ENCODE measurements at regions not wholly inside any gene's neighbourhood (a gene's known extent, or its start where the extent isn't known, plus 50 kb on each side); places are given as distances from the start of the nearest gene placed in this dataset.
"Not testable (repeated sequence)": the region's sequence is repeated elsewhere in the genome, so short reads cannot be mapped to it uniquely, and the experiment has no call there.

- Mint-ChIP-seq H3K36me3 (ENCODE audit: unreplicated experiment) (no peaks in the 10 kb centered on the region), H3K4me3 (ENCODE audit: unreplicated experiment) (no peak overlapping the region)
These were observed 431.0 kb upstream of the MEF2C start for GRCh38 chr5:89313804-89314588.

DNA sequence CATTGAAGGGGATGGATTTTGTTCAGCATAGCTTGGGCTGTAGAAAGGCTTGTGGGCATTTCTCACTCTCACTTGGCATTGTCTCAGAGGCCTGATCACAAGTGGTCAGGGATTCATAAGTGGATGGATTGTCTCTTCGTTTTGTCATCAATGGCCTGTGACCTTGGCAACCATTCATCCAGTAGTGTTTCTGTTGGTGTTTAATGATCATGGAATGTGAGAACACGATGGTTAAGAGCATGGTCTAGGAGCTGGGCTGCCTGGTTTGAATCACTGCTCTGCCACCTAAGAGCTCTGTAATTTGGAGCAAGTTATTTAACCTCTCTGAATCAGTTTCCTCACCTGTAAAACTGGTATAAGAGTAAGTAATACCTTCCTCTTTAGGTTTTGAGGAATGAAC is 430.1 kb upstream of the MEF2C start:
- Mint-ChIP-seq H3K4me1 (ENCODE audit: low read depth, unreplicated experiment) (no peaks in the 10 kb centered on the region), H3K36me3 (ENCODE audit: unreplicated experiment) (no peaks in the 10 kb centered on the region), H3K4me3 (ENCODE audit: unreplicated experiment) (no peak overlapping the region), H3K27me3 (ENCODE audit: unreplicated experiment) (no peaks in the 10 kb centered on the region), H3K27ac (ENCODE audit: unreplicated experiment) (no peak overlapping the region), H3K9me3 (ENCODE audit: unreplicated experiment) (no peaks in the 10 kb centered on the region)
- TF ChIP-seq CTCF (IDR thresholded peaks at IDR 0.05; ENCODE audit: partially characterized antibody, unreplicated experiment) = no peak
- DNase-seq = no peak

More at GRCh38 chr5:89313804-89314588, 431.0 kb upstream of the MEF2C start:
- H3K27ac Mint-ChIP-seq (ENCODE audit: unreplicated experiment) = no peak overlapping the region
- TF ChIP-seq CTCF (IDR thresholded peaks at IDR 0.05; ENCODE audit: partially characterized antibody, unreplicated experiment) = no peak
- H3K9me3 Mint-ChIP-seq (ENCODE audit: unreplicated experiment) = no peaks in the 10 kb centered on the region
- H3K27me3 Mint-ChIP-seq (ENCODE audit: unreplicated experiment) = no peaks in the 10 kb centered on the region
- H3K4me1 Mint-ChIP-seq (ENCODE audit: low read depth, unreplicated experiment) = no peaks in the 10 kb centered on the region
- DNase-seq = no peak

- Mint-ChIP-seq H3K36me3 (ENCODE audit: unreplicated experiment) (no peaks in the 10 kb centered on the region), H3K4me3 (ENCODE audit: unreplicated experiment) (no peak overlapping the region), H3K27ac (ENCODE audit: unreplicated experiment) (no peak overlapping the region), H3K4me1 (ENCODE audit: low read depth, unreplicated experiment) (no peaks in the 10 kb centered on the region), H3K27me3 (ENCODE audit: unreplicated experiment) (no peaks in the 10 kb centered on the region), H3K9me3 (ENCODE audit: unreplicated experiment) (peaks cover 2% of the 10 kb centered on the region)
- DNase-seq = no peak
- TF ChIP-seq CTCF (IDR thresholded peaks at IDR 0.05; ENCODE audit: partially characterized antibody, unreplicated experiment) = no peak
These were observed 426.3 kb upstream of the MEF2C start for GRCh38 chr5:89309268-89309667.

DNA sequence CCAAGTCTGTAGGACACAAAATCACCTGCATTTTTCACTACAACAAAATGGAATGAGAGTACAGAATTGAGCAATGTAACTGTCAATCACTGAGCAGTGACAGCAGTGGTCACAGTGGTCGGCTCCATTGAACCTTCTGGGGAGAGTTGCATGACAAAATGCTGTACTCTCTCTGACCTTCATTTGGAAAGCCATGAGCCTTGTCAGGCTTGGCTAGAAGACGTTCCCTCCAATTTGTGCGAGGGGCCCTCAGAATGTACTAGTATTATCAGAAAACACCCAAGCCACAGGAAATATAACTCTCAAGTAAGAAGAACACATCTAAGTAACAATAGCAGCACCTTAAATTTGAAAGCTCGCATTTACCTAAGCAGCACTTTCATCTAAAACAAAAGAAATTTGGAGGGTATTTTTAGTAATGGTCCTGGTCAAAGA is 425.6 kb upstream of the MEF2C start:
- Mint-ChIP-seq H3K27ac (ENCODE audit: unreplicated experiment) (no peak overlapping the region), H3K27me3 (ENCODE audit: unreplicated experiment) (no peaks in the 10 kb centered on the region)
- TF ChIP-seq CTCF (IDR thresholded peaks at IDR 0.05; ENCODE audit: partially characterized antibody, unreplicated experiment) = no peak

DNA sequence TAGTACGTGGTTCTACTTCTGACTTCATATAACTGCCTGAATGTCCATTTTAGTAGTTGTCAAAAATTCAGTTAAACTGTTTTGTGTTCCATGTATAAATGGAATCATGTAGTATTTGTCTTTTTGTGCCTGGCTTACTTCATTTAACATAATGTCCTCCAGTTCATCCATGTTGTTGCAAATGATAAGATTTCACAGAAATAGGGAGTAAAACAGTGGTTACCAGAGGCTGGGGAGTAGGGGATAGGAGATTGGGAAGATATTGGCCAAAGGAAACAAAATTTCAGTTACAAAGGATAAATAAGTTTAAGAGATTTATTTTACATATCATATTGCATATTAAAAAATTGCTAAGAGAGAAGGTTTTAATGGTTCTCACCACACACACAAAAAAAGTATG is 425.0 kb upstream of the MEF2C start:
- H3K4me1 Mint-ChIP-seq (ENCODE audit: low read depth, unreplicated experiment) = no peaks in the 10 kb centered on the region
- no peak for DNase-seq
- peaks cover 2% of the 10 kb centered on the region for H3K9me3 Mint-ChIP-seq (ENCODE audit: unreplicated experiment)
- no peak overlapping the region for H3K4me3 Mint-ChIP-seq (ENCODE audit: unreplicated experiment)
- H3K36me3 Mint-ChIP-seq (ENCODE audit: unreplicated experiment) = no peaks in the 10 kb centered on the region
- no peak for TF ChIP-seq CTCF (IDR thresholded peaks at IDR 0.05; ENCODE audit: partially characterized antibody, unreplicated experiment)
- no peak overlapping the region for H3K27ac Mint-ChIP-seq (ENCODE audit: unreplicated experiment)
- no peaks in the 10 kb centered on the region for H3K27me3 Mint-ChIP-seq (ENCODE audit: unreplicated experiment)

More for the DNA sequence above, 425.6 kb upstream of the MEF2C start:
- Mint-ChIP-seq H3K4me3 (ENCODE audit: unreplicated experiment) (no peak overlapping the region), H3K36me3 (ENCODE audit: unreplicated experiment) (no peaks in the 10 kb centered on the region), H3K9me3 (ENCODE audit: unreplicated experiment) (peaks cover 2% of the 10 kb centered on the region), H3K4me1 (ENCODE audit: low read depth, unreplicated experiment) (no peaks in the 10 kb centered on the region)
- no peak for DNase-seq

GRCh38 chr5:89307141-89307540 is 424.2 kb upstream of the MEF2C start:
- DNase-seq; H3K36me3 Mint-ChIP-seq (ENCODE audit: unreplicated experiment); H3K27ac Mint-ChIP-seq (ENCODE audit: unreplicated experiment); H3K4me3 Mint-ChIP-seq (ENCODE audit: unreplicated experiment); H3K4me1 Mint-ChIP-seq (ENCODE audit: low read depth, unreplicated experiment); H3K9me3 Mint-ChIP-seq (ENCODE audit: unreplicated experiment); H3K27me3 Mint-ChIP-seq (ENCODE audit: unreplicated experiment): not testable (repeated sequence)
